Heart right ventricle (tissue), 16 donors: ENCODE measurements at regions not wholly inside any gene's neighbourhood (a gene's known extent, or its start where the extent isn't known, plus 50 kb on each side); places are given as distances from the start of the nearest gene placed in this dataset.

ENCODE experiments used
- ATAC-seq, 8 donors: fragments of 200-7000 bp; cut with Tn5 transposase; one replicate each; pipeline ENCODE4 v1.9.1; 2020; ENCODE audit warnings: mild to moderate bottlenecking in 8 of 8, moderate library complexity in 8 of 8, moderate number of reproducible peaks in 1 of 8
- DNase-seq, 2 donors: peaks; one replicate each; pipeline ENCODE4 v3.0.0-alpha.2; 2020
- H3K27ac ChIP-seq, 10 donors: fragments of 200-600 bp; sonication (generic) in 2 of 10; one replicate each; pipeline versions ENCODE4 v1.5.0 to v1.8.0; 2020 to 2022; ENCODE audit warnings: mild to moderate bottlenecking in 3 of 10
- H3K27me3 ChIP-seq, 7 donors: fragments of 200-600 bp; one replicate each; pipeline ENCODE4 v1.8.0; 2021 to 2022; ENCODE audit warnings: mild to moderate bottlenecking in 2 of 7
- H3K36me3 ChIP-seq, 9 donors: fragments of 200-600 bp; sonication (generic) in 1 of 9; one replicate each; pipeline versions ENCODE4 v1.5.0 to v1.8.0; 2020 to 2022; ENCODE audit warnings: mild to moderate bottlenecking in 2 of 9
- H3K4me1 ChIP-seq, 9 donors: fragments of 200-600 bp; sonication (generic) in 1 of 9; one replicate each; pipeline versions ENCODE4 v1.5.0 to v1.8.0; 2020 to 2022; ENCODE audit warnings: mild to moderate bottlenecking in 4 of 9
- H3K4me3 ChIP-seq, 10 donors: fragments of 200-600 bp; sonication (generic) in 2 of 10; one replicate each; pipeline versions ENCODE4 v1.5.0 to v1.8.0; 2020 to 2022; ENCODE audit warnings: mild to moderate bottlenecking in 7 of 10, moderate library complexity in 2 of 10
- H3K9me3 ChIP-seq, 11 donors: fragments of 200-600 bp in 10 of 11; sonication (generic) in 2 of 11; one replicate each; pipeline versions ENCODE4 v1.5.0 to v1.8.0; 2013 to 2022; ENCODE audit warnings: mild to moderate bottlenecking in 2 of 11, control low read depth in 1 of 11, moderate library complexity in 1 of 11
- WGBS, 2 donors: extraction: QIAGEN DNeasy Blood & Tissue Kit; methylation state at CpG; one replicate each; pipeline ENCODE4 v1.1.7; 2013; ENCODE audit warnings: inconsistent platforms in 1 of 2; 5-methylcytosine and 5-hydroxymethylcytosine counted together
- intact Hi-C, 10 donors: fragments of 100-400 bp; cut with DNase I; formaldehyde crosslinking; loops; one replicate each; pipeline versions ENCODE4 v1.11.1 to v1.14.2; 2022
- TF ChIP-seq, protein P1 (sequence below), 9 donors: fragments of 200-600 bp; sonication (generic) in 2 of 9; IDR thresholded peaks; one replicate each; pipeline versions ENCODE4 v1.5.0 to v1.8.0; 2021 to 2022; ENCODE audit warnings: antibody characterized with exemption in 9 of 9, mild to moderate bottlenecking in 5 of 9, moderate library complexity in 1 of 9
- donor health status: Arrhythmogenic right ventricular cardiomyopathy.
- donor health status: ischemic (EF 13 %, LVEDD 7.1; RV severe dilation, severe dysfunction).
- donor health status: healthy with polysubstance abuse.
- donor health status: DM: no; HTN: yes; CAD: no.
- donor health status: DM: no; HTN: no; CAD: no.
- donor health status: ischemic (EF 25% LVEDD 6.9; RV normal size, moderate dysfunction).
- donor health status: ischemic (EF 25% LVEDD 5.7; RV mildly dilated, moderate dysfunction).
- donor health status: healthy.
- donor health status: DM: yes; HTN: yes; CAD: no.
- donor health status: Ischemic cardiomyopathy.
- donor health status: ischemic (EF 35%, LVEDD 5.7; RV mildly dilated, moderate dysfunction).
- donor health status: nonischemic (EF 11% LVEDD 7.7; RV severe dilation, severe dysfunction).
- donor health status: DM: yes; HTN: yes; CAD: no.
- donor health status: PGD.
- donor health status: ischemic (EF 29% LVEDD 5.4; RV normal size, mild dysfunction).
- donor health status: nonischemic (EF 23%, LVEDD 6.1; RV moderate dilation, normal function).

- intact Hi-C loops: no loop called here
- no peak for ATAC-seq
- WGBS, 2 donors: 71 to 73% methylated on average over 3 of the region's 3 CpGs
These were observed 713.5 kb upstream of the API5 start for GRCh38 chr11:42598341-42598740.

DNA sequence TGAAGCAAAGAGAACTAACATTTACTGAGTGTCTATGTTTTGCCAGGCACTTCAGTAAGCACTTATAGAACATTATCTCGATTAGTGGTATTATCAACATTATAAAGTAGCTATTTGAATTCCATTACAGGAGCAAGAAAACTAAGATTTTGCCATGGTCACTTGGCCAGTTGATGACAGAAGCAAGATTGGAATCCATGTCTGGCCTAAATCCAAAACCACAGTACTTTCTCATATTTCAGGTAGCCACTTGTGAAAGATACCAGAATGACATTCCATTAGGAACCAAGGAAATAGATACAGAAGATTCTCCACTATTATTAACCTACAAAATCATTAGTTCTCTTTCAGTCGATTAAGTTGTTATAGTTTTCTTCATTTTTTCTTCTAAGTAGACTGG lies 691.0 kb upstream of the API5 start:
- 94 to 95% methylated on average over 2 of the region's 2 CpGs for WGBS, 2 donors
- Histone ChIP-seq H3K4me3 (no peak overlapping the region), H3K27ac (no peak overlapping the region), H3K36me3 (no peaks in the 10 kb centered on the region), H3K9me3 (no peaks in the 10 kb centered on the region), H3K27me3 (no peaks in the 10 kb centered on the region), H3K4me1 (no peaks in the 10 kb centered on the region)
- TF ChIP-seq, protein P1, sequence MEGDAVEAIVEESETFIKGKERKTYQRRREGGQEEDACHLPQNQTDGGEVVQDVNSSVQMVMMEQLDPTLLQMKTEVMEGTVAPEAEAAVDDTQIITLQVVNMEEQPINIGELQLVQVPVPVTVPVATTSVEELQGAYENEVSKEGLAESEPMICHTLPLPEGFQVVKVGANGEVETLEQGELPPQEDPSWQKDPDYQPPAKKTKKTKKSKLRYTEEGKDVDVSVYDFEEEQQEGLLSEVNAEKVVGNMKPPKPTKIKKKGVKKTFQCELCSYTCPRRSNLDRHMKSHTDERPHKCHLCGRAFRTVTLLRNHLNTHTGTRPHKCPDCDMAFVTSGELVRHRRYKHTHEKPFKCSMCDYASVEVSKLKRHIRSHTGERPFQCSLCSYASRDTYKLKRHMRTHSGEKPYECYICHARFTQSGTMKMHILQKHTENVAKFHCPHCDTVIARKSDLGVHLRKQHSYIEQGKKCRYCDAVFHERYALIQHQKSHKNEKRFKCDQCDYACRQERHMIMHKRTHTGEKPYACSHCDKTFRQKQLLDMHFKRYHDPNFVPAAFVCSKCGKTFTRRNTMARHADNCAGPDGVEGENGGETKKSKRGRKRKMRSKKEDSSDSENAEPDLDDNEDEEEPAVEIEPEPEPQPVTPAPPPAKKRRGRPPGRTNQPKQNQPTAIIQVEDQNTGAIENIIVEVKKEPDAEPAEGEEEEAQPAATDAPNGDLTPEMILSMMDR (IDR thresholded peaks at IDR 0.05): no peak
- DNase-seq: no peak
- ATAC-seq: no peak
- intact Hi-C loops: no loop called here

More at GRCh38 chr11:42598341-42598740, 713.5 kb upstream of the API5 start:
- Histone ChIP-seq H3K4me3 (no peak overlapping the region), H3K9me3 (no peaks in the 10 kb centered on the region), H3K27ac (no peak overlapping the region), H3K27me3 (peaks cover 0 to 4% (median 0%) of the 10 kb centered on the region in 7 donors), H3K36me3 (no peaks in the 10 kb centered on the region), H3K4me1 (no peaks in the 10 kb centered on the region)
- no peak for DNase-seq
- TF ChIP-seq, protein P1 (IDR thresholded peaks at IDR 0.05): no peak

DNA sequence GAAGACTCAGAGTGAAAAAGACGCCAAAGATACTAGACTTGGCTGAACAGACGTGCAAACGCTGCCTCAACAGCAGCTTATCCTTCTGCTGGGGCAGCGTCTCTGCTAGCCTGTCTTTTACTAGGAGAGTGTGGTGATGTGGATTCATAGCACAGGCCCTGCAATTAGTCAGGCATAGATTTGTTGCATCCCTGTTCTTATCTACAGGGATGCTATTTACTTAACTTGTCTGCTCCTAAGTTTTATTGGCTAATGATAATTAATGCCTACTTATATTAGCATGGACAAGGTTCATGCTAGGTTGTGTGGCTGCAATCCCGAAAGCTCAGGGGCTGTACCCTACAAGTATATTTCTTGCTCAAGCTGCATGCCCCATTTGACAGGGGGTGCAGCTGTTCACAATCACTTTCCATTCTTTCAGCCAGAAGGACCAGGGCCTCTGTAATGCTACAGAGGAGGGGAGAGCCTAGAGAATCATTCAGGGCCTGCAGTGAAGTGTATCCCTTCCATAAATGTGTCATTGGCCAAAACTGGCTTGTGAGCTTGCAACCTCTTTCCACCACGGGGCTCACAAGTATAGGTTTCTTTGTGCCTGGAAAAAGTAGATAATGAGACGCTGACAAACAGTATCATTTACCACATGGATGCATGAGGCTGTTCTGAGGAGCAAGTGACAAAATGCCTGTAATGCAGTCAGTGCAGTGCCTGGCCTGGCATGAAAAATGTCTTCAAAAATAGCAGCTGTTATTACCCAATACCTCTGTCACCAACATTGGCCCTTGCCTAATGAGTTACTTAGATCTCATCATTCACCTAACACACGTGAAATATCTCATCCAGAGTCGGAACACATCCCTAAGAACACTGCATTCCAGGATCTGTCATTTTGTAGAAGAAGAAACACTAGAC lies 685.8 kb upstream of the API5 start:
- no peak overlapping the region for H3K4me3 ChIP-seq
- no peak overlapping the region for H3K27ac ChIP-seq
- H3K27me3 ChIP-seq: no peaks in the 10 kb centered on the region
- DNase-seq (no peak), ATAC-seq (no peak)
- intact Hi-C loops: no loop called here
- H3K4me1 ChIP-seq: no peaks in the 10 kb centered on the region
- TF ChIP-seq, protein P1 (IDR thresholded peaks at IDR 0.05): no peak
- no peaks in the 10 kb centered on the region for H3K36me3 ChIP-seq
- 57 to 64% methylated on average over 9 of the region's 9 CpGs for WGBS, 2 donors
- no peaks in the 10 kb centered on the region for H3K9me3 ChIP-seq

GRCh38 chr11:42631220-42631843 lies 680.5 kb upstream of the API5 start:
- H3K4me3 ChIP-seq: no peak overlapping the region
- H3K27me3 ChIP-seq: no peaks in the 10 kb centered on the region
- intact Hi-C loops: no loop called here
- TF ChIP-seq, protein P1 (IDR thresholded peaks at IDR 0.05): no peak
- no peak for DNase-seq
- no peaks in the 10 kb centered on the region for H3K9me3 ChIP-seq
- no peak overlapping the region for H3K27ac ChIP-seq
- no peak for ATAC-seq
- H3K4me1 ChIP-seq: no peaks in the 10 kb centered on the region
- WGBS, 2 donors: 46 to 49% methylated on average over 2 of the region's 2 CpGs
- no peaks in the 10 kb centered on the region for H3K36me3 ChIP-seq
